ENCODE measurements at regions not wholly inside any gene's neighbourhood (a gene's known extent, or its start where the extent isn't known, plus 50 kb on each side); places are given as distances from the start of the nearest gene placed in this dataset.

GRCh38 chr6:21519642-21520041 is 73.9 kb upstream of the SOX4 start:
- Histone ChIP-seq H3K27ac (ENCODE audit: extremely low read depth, low read depth, low read length) (no peak overlapping the region), H3K36me3 (ENCODE audit: control insufficient read depth in 2 of 2, insufficient read depth in 1 of 2, low read length in 2 of 2) (no peaks in the 10 kb centered on the region), H3K9me3 (ENCODE audit: control insufficient read depth, insufficient read depth, low read depth, low read length) (no peaks in the 10 kb centered on the region), H3K4me1 (ENCODE audit: control insufficient read depth, insufficient read depth, low read length) (no peaks in the 10 kb centered on the region), H3K4me3 (ENCODE audit: low read depth, low read length) (no peak overlapping the region)
- POLR2A ChIA-PET = no interaction called here
- CTCF ChIA-PET = no interaction called here
- TF ChIP-seq ZNF114 (tag by site-specific recombination; IDR thresholded peaks at IDR 0.05) (no peak), ZNF426 (tag by site-specific recombination; IDR thresholded peaks at IDR 0.05) (no peak), KLF10 (tag by site-specific recombination; IDR thresholded peaks at IDR 0.05) (no peak), GFI1B (tag by site-specific recombination; IDR thresholded peaks at IDR 0.05) (no peak), KLF7 (tag by site-specific recombination; IDR thresholded peaks at IDR 0.05; ENCODE audit: borderline replicate concordance) (no peak), ZNF658 (tag by site-specific recombination; IDR thresholded peaks at IDR 0.05) (no peak), ZNF292 (tag by site-specific recombination; IDR thresholded peaks at IDR 0.05; ENCODE audit: borderline replicate concordance, low read depth) (no peak), ZNF335 (tag by site-specific recombination; conservative IDR thresholded peaks at IDR 0.05) (no peak), ZFP37 (tag by site-specific recombination; IDR thresholded peaks at IDR 0.05) (no peak), ZNF555 (tag by site-specific recombination; conservative IDR thresholded peaks at IDR 0.05) (no peak), KLF1 (tag by site-specific recombination; IDR thresholded peaks at IDR 0.05) (no peak), ZNF223 (tag by site-specific recombination; IDR thresholded peaks at IDR 0.05) (no peak)
- TF ChIP-seq, protein P1, sequence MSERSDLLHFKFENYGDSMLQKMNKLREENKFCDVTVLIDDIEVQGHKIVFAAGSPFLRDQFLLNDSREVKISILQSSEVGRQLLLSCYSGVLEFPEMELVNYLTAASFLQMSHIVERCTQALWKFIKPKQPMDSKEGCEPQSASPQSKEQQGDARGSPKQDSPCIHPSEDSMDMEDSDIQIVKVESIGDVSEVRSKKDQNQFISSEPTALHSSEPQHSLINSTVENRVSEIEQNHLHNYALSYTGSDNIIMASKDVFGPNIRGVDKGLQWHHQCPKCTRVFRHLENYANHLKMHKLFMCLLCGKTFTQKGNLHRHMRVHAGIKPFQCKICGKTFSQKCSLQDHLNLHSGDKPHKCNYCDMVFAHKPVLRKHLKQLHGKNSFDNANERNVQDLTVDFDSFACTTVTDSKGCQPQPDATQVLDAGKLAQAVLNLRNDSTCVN (tag by site-specific recombination; optimal IDR thresholded peaks at IDR 0.05) = no peak
- TF ChIP-seq, protein P2, sequence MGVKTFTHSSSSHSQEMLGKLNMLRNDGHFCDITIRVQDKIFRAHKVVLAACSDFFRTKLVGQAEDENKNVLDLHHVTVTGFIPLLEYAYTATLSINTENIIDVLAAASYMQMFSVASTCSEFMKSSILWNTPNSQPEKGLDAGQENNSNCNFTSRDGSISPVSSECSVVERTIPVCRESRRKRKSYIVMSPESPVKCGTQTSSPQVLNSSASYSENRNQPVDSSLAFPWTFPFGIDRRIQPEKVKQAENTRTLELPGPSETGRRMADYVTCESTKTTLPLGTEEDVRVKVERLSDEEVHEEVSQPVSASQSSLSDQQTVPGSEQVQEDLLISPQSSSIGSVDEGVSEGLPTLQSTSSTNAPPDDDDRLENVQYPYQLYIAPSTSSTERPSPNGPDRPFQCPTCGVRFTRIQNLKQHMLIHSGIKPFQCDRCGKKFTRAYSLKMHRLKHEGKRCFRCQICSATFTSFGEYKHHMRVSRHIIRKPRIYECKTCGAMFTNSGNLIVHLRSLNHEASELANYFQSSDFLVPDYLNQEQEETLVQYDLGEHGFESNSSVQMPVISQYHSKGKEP (tag by site-specific recombination; IDR thresholded peaks at IDR 0.05) = no peak
- TF ChIP-seq, protein P3, sequence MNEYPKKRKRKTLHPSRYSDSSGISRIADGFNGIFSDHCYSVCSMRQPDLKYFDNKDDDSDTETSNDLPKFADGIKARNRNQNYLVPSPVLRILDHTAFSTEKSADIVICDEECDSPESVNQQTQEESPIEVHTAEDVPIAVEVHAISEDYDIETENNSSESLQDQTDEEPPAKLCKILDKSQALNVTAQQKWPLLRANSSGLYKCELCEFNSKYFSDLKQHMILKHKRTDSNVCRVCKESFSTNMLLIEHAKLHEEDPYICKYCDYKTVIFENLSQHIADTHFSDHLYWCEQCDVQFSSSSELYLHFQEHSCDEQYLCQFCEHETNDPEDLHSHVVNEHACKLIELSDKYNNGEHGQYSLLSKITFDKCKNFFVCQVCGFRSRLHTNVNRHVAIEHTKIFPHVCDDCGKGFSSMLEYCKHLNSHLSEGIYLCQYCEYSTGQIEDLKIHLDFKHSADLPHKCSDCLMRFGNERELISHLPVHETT (tag by site-specific recombination; IDR thresholded peaks at IDR 0.05) = no peak
- TF ChIP-seq, protein P4, sequence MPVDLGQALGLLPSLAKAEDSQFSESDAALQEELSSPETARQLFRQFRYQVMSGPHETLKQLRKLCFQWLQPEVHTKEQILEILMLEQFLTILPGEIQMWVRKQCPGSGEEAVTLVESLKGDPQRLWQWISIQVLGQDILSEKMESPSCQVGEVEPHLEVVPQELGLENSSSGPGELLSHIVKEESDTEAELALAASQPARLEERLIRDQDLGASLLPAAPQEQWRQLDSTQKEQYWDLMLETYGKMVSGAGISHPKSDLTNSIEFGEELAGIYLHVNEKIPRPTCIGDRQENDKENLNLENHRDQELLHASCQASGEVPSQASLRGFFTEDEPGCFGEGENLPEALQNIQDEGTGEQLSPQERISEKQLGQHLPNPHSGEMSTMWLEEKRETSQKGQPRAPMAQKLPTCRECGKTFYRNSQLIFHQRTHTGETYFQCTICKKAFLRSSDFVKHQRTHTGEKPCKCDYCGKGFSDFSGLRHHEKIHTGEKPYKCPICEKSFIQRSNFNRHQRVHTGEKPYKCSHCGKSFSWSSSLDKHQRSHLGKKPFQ (tag by site-specific recombination; IDR thresholded peaks at IDR 0.05) = no peak
- TF ChIP-seq, protein P5, sequence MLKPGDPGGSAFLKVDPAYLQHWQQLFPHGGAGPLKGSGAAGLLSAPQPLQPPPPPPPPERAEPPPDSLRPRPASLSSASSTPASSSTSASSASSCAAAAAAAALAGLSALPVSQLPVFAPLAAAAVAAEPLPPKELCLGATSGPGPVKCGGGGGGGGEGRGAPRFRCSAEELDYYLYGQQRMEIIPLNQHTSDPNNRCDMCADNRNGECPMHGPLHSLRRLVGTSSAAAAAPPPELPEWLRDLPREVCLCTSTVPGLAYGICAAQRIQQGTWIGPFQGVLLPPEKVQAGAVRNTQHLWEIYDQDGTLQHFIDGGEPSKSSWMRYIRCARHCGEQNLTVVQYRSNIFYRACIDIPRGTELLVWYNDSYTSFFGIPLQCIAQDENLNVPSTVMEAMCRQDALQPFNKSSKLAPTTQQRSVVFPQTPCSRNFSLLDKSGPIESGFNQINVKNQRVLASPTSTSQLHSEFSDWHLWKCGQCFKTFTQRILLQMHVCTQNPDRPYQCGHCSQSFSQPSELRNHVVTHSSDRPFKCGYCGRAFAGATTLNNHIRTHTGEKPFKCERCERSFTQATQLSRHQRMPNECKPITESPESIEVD (tag by site-specific recombination; IDR thresholded peaks at IDR 0.05) = no peak
- TF ChIP-seq, protein P6, sequence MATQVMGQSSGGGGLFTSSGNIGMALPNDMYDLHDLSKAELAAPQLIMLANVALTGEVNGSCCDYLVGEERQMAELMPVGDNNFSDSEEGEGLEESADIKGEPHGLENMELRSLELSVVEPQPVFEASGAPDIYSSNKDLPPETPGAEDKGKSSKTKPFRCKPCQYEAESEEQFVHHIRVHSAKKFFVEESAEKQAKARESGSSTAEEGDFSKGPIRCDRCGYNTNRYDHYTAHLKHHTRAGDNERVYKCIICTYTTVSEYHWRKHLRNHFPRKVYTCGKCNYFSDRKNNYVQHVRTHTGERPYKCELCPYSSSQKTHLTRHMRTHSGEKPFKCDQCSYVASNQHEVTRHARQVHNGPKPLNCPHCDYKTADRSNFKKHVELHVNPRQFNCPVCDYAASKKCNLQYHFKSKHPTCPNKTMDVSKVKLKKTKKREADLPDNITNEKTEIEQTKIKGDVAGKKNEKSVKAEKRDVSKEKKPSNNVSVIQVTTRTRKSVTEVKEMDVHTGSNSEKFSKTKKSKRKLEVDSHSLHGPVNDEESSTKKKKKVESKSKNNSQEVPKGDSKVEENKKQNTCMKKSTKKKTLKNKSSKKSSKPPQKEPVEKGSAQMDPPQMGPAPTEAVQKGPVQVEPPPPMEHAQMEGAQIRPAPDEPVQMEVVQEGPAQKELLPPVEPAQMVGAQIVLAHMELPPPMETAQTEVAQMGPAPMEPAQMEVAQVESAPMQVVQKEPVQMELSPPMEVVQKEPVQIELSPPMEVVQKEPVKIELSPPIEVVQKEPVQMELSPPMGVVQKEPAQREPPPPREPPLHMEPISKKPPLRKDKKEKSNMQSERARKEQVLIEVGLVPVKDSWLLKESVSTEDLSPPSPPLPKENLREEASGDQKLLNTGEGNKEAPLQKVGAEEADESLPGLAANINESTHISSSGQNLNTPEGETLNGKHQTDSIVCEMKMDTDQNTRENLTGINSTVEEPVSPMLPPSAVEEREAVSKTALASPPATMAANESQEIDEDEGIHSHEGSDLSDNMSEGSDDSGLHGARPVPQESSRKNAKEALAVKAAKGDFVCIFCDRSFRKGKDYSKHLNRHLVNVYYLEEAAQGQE (tag by site-specific recombination; IDR thresholded peaks at IDR 0.05) = no peak
